GM18909 (cell line): ENCODE measurements at regions not wholly inside any gene's neighbourhood (a gene's known extent, or its start where the extent isn't known, plus 50 kb on each side); places are given as distances from the start of the nearest gene placed in this dataset.
"Not testable (repeated sequence)": the region's sequence is repeated elsewhere in the genome, so short reads cannot be mapped to it uniquely, and the experiment has no call there.

Source experiments
- ATAC-seq: cut with Tn5 transposase; IDR thresholded peaks from one replicate; pipeline ENCODE4 v1.9.1; 2021; ENCODE audit warnings: mild to moderate bottlenecking; ENCODE audit not compliant: unreplicated experiment, poor library complexity

- ATAC-seq, result no peak
Measured at GRCh38 chr15:62647843-62648505, 394.6 kb upstream of the TPM1 start.

- ATAC-seq, result no peak
Measured at GRCh38 chr15:62648954-62649353, 393.6 kb upstream of the TPM1 start.

- ATAC-seq, result peak; percentile 76
Measured at GRCh38 chr15:62649793-62650420, 392.6 kb upstream of the TPM1 start.

GRCh38 chr15:62653122-62653521 lies 389.4 kb upstream of the TPM1 start:
- ATAC-seq, result no peak

- no peak for ATAC-seq
Measured at GRCh38 chr15:62656071-62656470, 386.5 kb upstream of the TPM1 start.

- not testable (repeated sequence) for ATAC-seq
Measured at GRCh38 chr15:62657501-62657900, 385.0 kb upstream of the TPM1 start.

GRCh38 chr15:62658498-62658897 lies 384.0 kb upstream of the TPM1 start:
- ATAC-seq, result peak; percentile 55

GRCh38 chr15:62663547-62663946 lies 379.0 kb upstream of the TPM1 start:
- ATAC-seq, result no peak

GRCh38 chr15:62665449-62665848 lies 377.1 kb upstream of the TPM1 start:
- ATAC-seq, result no peak

- no peak for ATAC-seq
Measured at GRCh38 chr15:62666046-62666445, 376.5 kb upstream of the TPM1 start.

- no peak for ATAC-seq
Measured at GRCh38 chr15:62672268-62672667, 370.3 kb upstream of the TPM1 start.

- no peak for ATAC-seq
Measured at GRCh38 chr15:62676891-62677290, 365.7 kb upstream of the TPM1 start.

- no peak for ATAC-seq
Measured at GRCh38 chr15:62681939-62682896, 360.3 kb upstream of the TPM1 start.

- ATAC-seq, result not testable (repeated sequence)
Measured at GRCh38 chr15:62683192-62683591, 359.4 kb upstream of the TPM1 start.

GRCh38 chr15:62684123-62684808 lies 358.3 kb upstream of the TPM1 start:
- ATAC-seq, result no peak

- ATAC-seq, result no peak
Measured at GRCh38 chr15:62691008-62691407, 351.5 kb upstream of the TPM1 start.

GRCh38 chr15:62697636-62698035 lies 344.9 kb upstream of the TPM1 start:
- no peak for ATAC-seq

- ATAC-seq, result no peak
Measured at GRCh38 chr15:62698646-62699045, 343.9 kb upstream of the TPM1 start.

GRCh38 chr15:62706317-62706716 lies 336.2 kb upstream of the TPM1 start:
- no peak for ATAC-seq

GRCh38 chr15:62708470-62708869 lies 334.1 kb upstream of the TPM1 start:
- no peak for ATAC-seq
